HCT116 (cell line): ENCODE measurements at regions not wholly inside any gene's neighbourhood (a gene's known extent, or its start where the extent isn't known, plus 50 kb on each side); places are given as distances from the start of the nearest gene placed in this dataset.

Source experiments
- ATAC-seq: fragments of 200-7000 bp; cut with Tn5 transposase; 2 replicates; pipeline ENCODE4 v1.9.1; 2020; ENCODE audit warnings: mild to moderate bottlenecking, moderate library complexity
- BruUV-seq: library from RNA; stranded (reverse); fragments of 400-500 nt; replicated peaks from 2 replicates; lab custom pipeline; 2021; lab: Mats Ljungman, UMichigan
- CTCF ChIA-PET: fragments of 300-600 bp; sonication (Branson Sonifier 250); formaldehyde crosslinking; loops from one replicate; lab custom pipeline; 2021; ENCODE audit warnings: antibody characterized with exemption; lab: Charles Lee
- POLR2A ChIA-PET: fragments of 300-600, 350-600 bp; sonication (Branson Sonifier 250); formaldehyde crosslinking; loops from one replicate; lab custom pipeline; 2021; ENCODE audit warnings: antibody characterized with exemption; lab: Charles Lee
- RAD21 ChIA-PET, 2 experiments: fragments of 300-600 bp; sonication (Branson Sonifier 250); formaldehyde crosslinking; loops; one replicate each; lab custom pipeline; 2023; ENCODE audit warnings: low total read pairs in 2 of 2; ENCODE audit not compliant: uncharacterized antibody in 2 of 2, unreplicated experiment in 2 of 2, low non-redundant PET in 1 of 2; lab: Charles Lee
- DNase-seq: peaks from one replicate; pipeline ENCODE4 v3.0.0-alpha.2; 2010; ENCODE audit warnings: low read depth, low spot score
- H2AFZ ChIP-seq: fragments of 200-600 bp; shearing (Covaris generic), sonication (generic); 2 replicates; pipeline ENCODE4 v1.6.1; 2017; ENCODE audit warnings: low read depth, mixed run types, mixed read lengths, antibody characterized with exemption, low read length; ENCODE audit not compliant: poor library complexity, severe bottlenecking
- H3K27ac ChIP-seq: 2 replicates; pipeline ENCODE4 v1.5.1; 2012; ENCODE audit warnings: low read depth, low read length
- H3K27me3 ChIP-seq: fragments of 200-600 bp; sonication (generic); 2 replicates; pipeline ENCODE4 v1.6.1; 2016; ENCODE audit warnings: mixed run types, low read length, mixed read lengths; ENCODE audit not compliant: insufficient read depth
- H3K36me3 ChIP-seq, 2 experiments: fragments of 200-500 bp in 1 of 2; fragments of 200-600 bp in 1 of 2; sonication (Bioruptor generic) in 1 of 2; sonication (generic) in 1 of 2; 2 replicates each; pipeline versions ENCODE4 v1.5.1 to v1.6.1; 2014 to 2016; ENCODE audit warnings: low read length in 2 of 2, inconsistent platforms in 1 of 2, mixed read lengths in 1 of 2, mixed run types in 1 of 2; ENCODE audit not compliant: insufficient read depth in 2 of 2, control insufficient read depth in 1 of 2
- H3K4me1 ChIP-seq, 2 experiments: fragments of 200-600 bp in 1 of 2; sonication (generic) in 1 of 2; 2 replicates each; pipeline versions ENCODE4 v1.5.1 to v1.6.1; 2012 to 2017; ENCODE audit warnings: low read length in 2 of 2, inconsistent platforms in 1 of 2, mild to moderate bottlenecking in 1 of 2, mixed read lengths in 1 of 2, mixed run types in 1 of 2, moderate library complexity in 1 of 2; ENCODE audit not compliant: insufficient read depth in 2 of 2, control insufficient read depth in 1 of 2
- H3K4me2 ChIP-seq: fragments of 200-600 bp; sonication (generic); 2 replicates; pipeline ENCODE4 v1.6.1; 2017; ENCODE audit warnings: mixed run types, low read length, mixed read lengths
- H3K4me3 ChIP-seq, 2 experiments: fragments of 200-600 bp in 1 of 2; sonication (generic) in 1 of 2; replicated peaks in 1 of 2; 2 replicates each; pipeline ENCODE4 v1.5.1; 2011 to 2016; ENCODE audit warnings: low read length in 2 of 2, control low read depth in 1 of 2, low read depth in 1 of 2, mild to moderate bottlenecking in 1 of 2, mixed read lengths in 1 of 2, mixed run types in 1 of 2
- H3K79me2 ChIP-seq: fragments of 200-600 bp; sonication (generic); 2 replicates; pipeline ENCODE4 v1.6.1; 2017; ENCODE audit warnings: mild to moderate bottlenecking, mixed run types, low read length, moderate library complexity, mixed read lengths; ENCODE audit not compliant: insufficient read depth
- H3K9ac ChIP-seq: fragments of 200-600 bp; sonication (generic); 2 replicates; pipeline ENCODE4 v1.6.1; 2016; ENCODE audit warnings: low read length, mixed read lengths
- H3K9me2 ChIP-seq: fragments of 200-600 bp; sonication (generic), shearing (Covaris generic); 2 replicates; pipeline ENCODE4 v1.6.1; 2017; ENCODE audit warnings: mixed run types, mild to moderate bottlenecking, moderate library complexity; ENCODE audit not compliant: insufficient read depth
- H3K9me3 ChIP-seq, 2 experiments: fragments of 200-500 bp in 1 of 2; fragments of 200-600 bp in 1 of 2; sonication (Bioruptor generic) in 1 of 2; sonication (generic) in 1 of 2; 2 replicates each; pipeline ENCODE4 v1.6.1; 2014 to 2017; ENCODE audit warnings: low read length in 2 of 2, mixed read lengths in 2 of 2, inconsistent platforms in 1 of 2, low read depth in 1 of 2, mild to moderate bottlenecking in 1 of 2, mixed run types in 1 of 2, moderate library complexity in 1 of 2; ENCODE audit not compliant: control insufficient read depth in 1 of 2, insufficient read depth in 1 of 2
- H4K20me1 ChIP-seq: fragments of 200-600 bp; sonication (generic), shearing (Covaris generic); 2 replicates; pipeline ENCODE4 v1.6.1; 2017; ENCODE audit warnings: mixed run types, mild to moderate bottlenecking, moderate library complexity; ENCODE audit not compliant: insufficient read depth
- CBX3 ChIP-seq: IDR thresholded peaks from 2 replicates; pipeline ENCODE4 v1.6.1; 2012; ENCODE audit warnings: low read depth
- CTCF ChIP-seq, 3 experiments: fragments of 200-600 bp in 1 of 3; sonication (generic) in 1 of 3; IDR thresholded peaks in 2 of 3; conservative IDR thresholded peaks in 1 of 3; 2 replicates each; pipeline ENCODE4 v1.5.1; 2012 to 2017; ENCODE audit warnings: low read depth in 2 of 3, low read length in 2 of 3, antibody characterized with exemption in 1 of 3, borderline replicate concordance in 1 of 3, control low read depth in 1 of 3, mild to moderate bottlenecking in 1 of 3, mixed read lengths in 1 of 3, mixed run types in 1 of 3, moderate library complexity in 1 of 3; ENCODE audit not compliant: insufficient read depth in 1 of 3
- EGR1 ChIP-seq: IDR thresholded peaks from 2 replicates; pipeline ENCODE4 v1.6.1; 2012; ENCODE audit warnings: low read depth
- ELF1 ChIP-seq: IDR thresholded peaks from 2 replicates; pipeline ENCODE4 v1.6.1; 2012; ENCODE audit warnings: low read depth, borderline replicate concordance
- EZH2 ChIP-seq: fragments of 200-600 bp; sonication (generic); IDR thresholded peaks from 2 replicates; pipeline ENCODE4 v1.6.1; 2017; ENCODE audit warnings: antibody characterized with exemption, mixed run types
- EZH2phosphoT487 ChIP-seq: fragments of 200-600 bp; IDR thresholded peaks from 2 replicates; pipeline ENCODE4 v1.6.1; 2018; ENCODE audit warnings: antibody characterized with exemption, borderline replicate concordance
- FOSL1 ChIP-seq: IDR thresholded peaks from 2 replicates; pipeline ENCODE4 v1.6.1; 2012; ENCODE audit warnings: low read depth
- MAX ChIP-seq: IDR thresholded peaks from 2 replicates; pipeline ENCODE4 v1.6.1; 2012
- POLR2AphosphoS5 ChIP-seq: IDR thresholded peaks from 2 replicates; pipeline ENCODE4 v1.6.1; 2011; ENCODE audit warnings: mild to moderate bottlenecking, low read depth, low read length, moderate library complexity
- RAD21 ChIP-seq: IDR thresholded peaks from 2 replicates; pipeline ENCODE4 v1.6.1; 2012; ENCODE audit warnings: low read depth, mild to moderate bottlenecking
- REST ChIP-seq: IDR thresholded peaks from 2 replicates; pipeline ENCODE4 v1.6.1; 2012; ENCODE audit warnings: low read depth
- SRF ChIP-seq: IDR thresholded peaks from 2 replicates; pipeline ENCODE4 v1.6.1; 2012; ENCODE audit warnings: low read depth
- TCF7L2 ChIP-seq: IDR thresholded peaks from 2 replicates; pipeline ENCODE4 v1.7.0; 2011; ENCODE audit warnings: borderline replicate concordance, inconsistent platforms; ENCODE audit not compliant: insufficient read depth, insufficient read length; ENCODE audit errors: extremely low read depth
- ZBTB33 ChIP-seq: IDR thresholded peaks from 2 replicates; pipeline ENCODE4 v1.6.1; 2011; ENCODE audit warnings: mild to moderate bottlenecking, low read length, moderate library complexity; ENCODE audit not compliant: insufficient replicate concordance; ENCODE audit errors: extremely low read depth
- ZFX ChIP-seq: fragments of 450-650 bp; IDR thresholded peaks from 2 replicates; pipeline ENCODE4 v1.6.1; 2017
- ZNF274 ChIP-seq: fragments of 200-500 bp; sonication (Bioruptor generic); IDR thresholded peaks from 2 replicates; pipeline ENCODE4 v1.6.1; 2014; ENCODE audit warnings: mild to moderate bottlenecking, low read depth, low read length, inconsistent platforms
- intact Hi-C: fragments of 100-400 bp; cut with micrococcal nuclease; formaldehyde crosslinking; loops from 2 replicates; pipeline ENCODE4 v1.10.0; 2022

- no peak overlapping the region for H2AFZ ChIP-seq
- H4K20me1 ChIP-seq, result no peaks in the 10 kb centered on the region
- ATAC-seq (no peak), DNase-seq (no peak)
- no peaks in the 10 kb centered on the region for H3K9me3 ChIP-seq
- CTCF ChIA-PET, result no interaction called here
- no peaks in the 10 kb centered on the region for H3K9me2 ChIP-seq
- H3K4me1 ChIP-seq, result no peaks in the 10 kb centered on the region
- RAD21 ChIA-PET, result no interaction called here
- no peaks in the 10 kb centered on the region for H3K36me3 ChIP-seq
- H3K27ac ChIP-seq, result no peak overlapping the region
- no peaks in the 10 kb centered on the region for H3K79me2 ChIP-seq
- H3K27me3 ChIP-seq, result no peaks in the 10 kb centered on the region
- no peak overlapping the region for H3K4me3 ChIP-seq
- H3K4me2 ChIP-seq, result no peak overlapping the region
- POLR2A ChIA-PET, result no interaction called here
- intact Hi-C loops, result no loop called here
- no TSS peak for BruUV-seq
- TF ChIP-seq CBX3 (no peak), SRF (no peak), ZBTB33 (no peak), POLR2AphosphoS5 (no peak), CTCF (IDR thresholded peaks at IDR 0.05 in 2 of 3, conservative IDR thresholded peaks at IDR 0.05 in 1 of 3; ENCODE audit: borderline replicate concordance in 1 of 3, insufficient read depth in 1 of 3, low read depth in 2 of 3, low read length in 2 of 3) (no peak), MAX (no peak), EZH2 (no peak), ELF1 (no peak), ZNF274 (no peak), FOSL1 (no peak), EGR1 (no peak), ZFX (no peak), RAD21 (no peak), REST (no peak), TCF7L2 (no peak), EZH2phosphoT487 (no peak)
- H3K9ac ChIP-seq, result no peak overlapping the region
Measured at GRCh38 chr10:4638099-4638498, 187.9 kb upstream of the AKR1E2 start.
